ENCODE measurements at regions not wholly inside any gene's neighbourhood (a gene's known extent, or its start where the extent isn't known, plus 50 kb on each side); places are given as distances from the start of the nearest gene placed in this dataset.

- Mint-ChIP-seq H3K36me3 (ENCODE audit: low read depth) (no peaks in the 10 kb centered on the region), H3K27me3 (ENCODE audit: insufficient read depth) (peaks cover 4% of the 10 kb centered on the region), H3K4me1 (ENCODE audit: low read depth) (no peaks in the 10 kb centered on the region), H3K27ac (no peak overlapping the region), H3K4me3 (no peak overlapping the region), H3K9me3 (no peaks in the 10 kb centered on the region)
- no peak for DNase-seq (ENCODE audit: low spot score)
- intact Hi-C loops (cut with micrococcal nuclease), result no loop called here
Measured at GRCh38 chr10:117865945-117866344, 180.8 kb downstream of the RAB11FIP2 start.

- H3K36me3 Mint-ChIP-seq (ENCODE audit: low read depth), result no peaks in the 10 kb centered on the region
- H3K27me3 Mint-ChIP-seq (ENCODE audit: insufficient read depth), result peaks cover 4% of the 10 kb centered on the region
- intact Hi-C loops (cut with micrococcal nuclease), result no loop called here
- no peak overlapping the region for H3K4me3 Mint-ChIP-seq
- no peaks in the 10 kb centered on the region for H3K4me1 Mint-ChIP-seq (ENCODE audit: low read depth)
- DNase-seq (ENCODE audit: low spot score), result no peak
- H3K27ac Mint-ChIP-seq, result no peak overlapping the region
- H3K9me3 Mint-ChIP-seq, result no peaks in the 10 kb centered on the region
Measured at GRCh38 chr10:117868151-117868550, 178.6 kb downstream of the RAB11FIP2 start.

GRCh38 chr10:117875793-117876192 is 170.9 kb downstream of the RAB11FIP2 start:
- DNase-seq (ENCODE audit: low spot score), result no peak
- H3K4me3 Mint-ChIP-seq, result no peak overlapping the region
- peaks cover 5% of the 10 kb centered on the region for H3K27me3 Mint-ChIP-seq (ENCODE audit: insufficient read depth)

GRCh38 chr10:117876210-117876609 is 170.5 kb downstream of the RAB11FIP2 start:
- H3K4me3 Mint-ChIP-seq, result no peak overlapping the region
- H3K27me3 Mint-ChIP-seq (ENCODE audit: insufficient read depth), result peaks cover 6% of the 10 kb centered on the region
- H3K4me1 Mint-ChIP-seq (ENCODE audit: low read depth), result no peaks in the 10 kb centered on the region

More at GRCh38 chr10:117875793-117876192, 170.9 kb downstream of the RAB11FIP2 start:
- Mint-ChIP-seq H3K36me3 (ENCODE audit: low read depth) (no peaks in the 10 kb centered on the region), H3K27ac (no peak overlapping the region), H3K9me3 (no peaks in the 10 kb centered on the region), H3K4me1 (ENCODE audit: low read depth) (no peaks in the 10 kb centered on the region)
- intact Hi-C loops (cut with micrococcal nuclease), result no loop called here

GRCh38 chr10:117878626-117879025 is 168.1 kb downstream of the RAB11FIP2 start:
- H3K36me3 Mint-ChIP-seq (ENCODE audit: low read depth), result no peaks in the 10 kb centered on the region
- intact Hi-C loops (cut with micrococcal nuclease), result no loop called here
- no peaks in the 10 kb centered on the region for H3K4me1 Mint-ChIP-seq (ENCODE audit: low read depth)
- peaks cover 6% of the 10 kb centered on the region for H3K27me3 Mint-ChIP-seq (ENCODE audit: insufficient read depth)
- H3K27ac Mint-ChIP-seq, result no peak overlapping the region
- no peak overlapping the region for H3K4me3 Mint-ChIP-seq
- no peak for DNase-seq (ENCODE audit: low spot score)
- no peaks in the 10 kb centered on the region for H3K9me3 Mint-ChIP-seq

More at GRCh38 chr10:117876210-117876609, 170.5 kb downstream of the RAB11FIP2 start:
- H3K36me3 Mint-ChIP-seq (ENCODE audit: low read depth), result no peaks in the 10 kb centered on the region
- intact Hi-C loops (cut with micrococcal nuclease), result no loop called here
- H3K9me3 Mint-ChIP-seq, result no peaks in the 10 kb centered on the region
- no peak overlapping the region for H3K27ac Mint-ChIP-seq
- no peak for DNase-seq (ENCODE audit: low spot score)

- peaks cover 6% of the 10 kb centered on the region for H3K27me3 Mint-ChIP-seq (ENCODE audit: insufficient read depth)
- no peak overlapping the region for H3K27ac Mint-ChIP-seq
- no peaks in the 10 kb centered on the region for H3K4me1 Mint-ChIP-seq (ENCODE audit: low read depth)
- no peak for DNase-seq (ENCODE audit: low spot score)
- H3K4me3 Mint-ChIP-seq, result no peak overlapping the region
- no peaks in the 10 kb centered on the region for H3K36me3 Mint-ChIP-seq (ENCODE audit: low read depth)
- H3K9me3 Mint-ChIP-seq, result no peaks in the 10 kb centered on the region
- intact Hi-C loops (cut with micrococcal nuclease), result no loop called here
Measured at GRCh38 chr10:117884093-117884492, 162.6 kb downstream of the RAB11FIP2 start.

GRCh38 chr10:117884592-117884991 is 162.1 kb downstream of the RAB11FIP2 start:
- no peaks in the 10 kb centered on the region for H3K4me1 Mint-ChIP-seq (ENCODE audit: low read depth)
- H3K27ac Mint-ChIP-seq, result no peak overlapping the region
- DNase-seq (ENCODE audit: low spot score), result no peak
- no peaks in the 10 kb centered on the region for H3K9me3 Mint-ChIP-seq
- intact Hi-C loops (cut with micrococcal nuclease), result no loop called here
- H3K36me3 Mint-ChIP-seq (ENCODE audit: low read depth), result no peaks in the 10 kb centered on the region
- no peak overlapping the region for H3K4me3 Mint-ChIP-seq
- H3K27me3 Mint-ChIP-seq (ENCODE audit: insufficient read depth), result peaks cover 6% of the 10 kb centered on the region

- Mint-ChIP-seq H3K4me1 (ENCODE audit: low read depth) (no peaks in the 10 kb centered on the region), H3K9me3 (no peaks in the 10 kb centered on the region), H3K27ac (no peak overlapping the region), H3K27me3 (ENCODE audit: insufficient read depth) (peaks cover 3% of the 10 kb centered on the region), H3K4me3 (no peak overlapping the region), H3K36me3 (ENCODE audit: low read depth) (no peaks in the 10 kb centered on the region)
- intact Hi-C loops (cut with micrococcal nuclease), result no loop called here
- no peak for DNase-seq (ENCODE audit: low spot score)
Measured at GRCh38 chr10:117885206-117885829, 161.4 kb downstream of the RAB11FIP2 start.

- H3K27me3 Mint-ChIP-seq (ENCODE audit: insufficient read depth), result no peaks in the 10 kb centered on the region
- intact Hi-C loops (cut with micrococcal nuclease), result no loop called here
- no peaks in the 10 kb centered on the region for H3K36me3 Mint-ChIP-seq (ENCODE audit: low read depth)
- H3K4me1 Mint-ChIP-seq (ENCODE audit: low read depth), result no peaks in the 10 kb centered on the region
- H3K9me3 Mint-ChIP-seq, result no peaks in the 10 kb centered on the region
- DNase-seq (ENCODE audit: low spot score), result no peak
- no peak overlapping the region for H3K27ac Mint-ChIP-seq
- no peak overlapping the region for H3K4me3 Mint-ChIP-seq
Measured at GRCh38 chr10:117886766-117887165, 160.0 kb downstream of the RAB11FIP2 start.

- H3K4me3 Mint-ChIP-seq, result no peak overlapping the region
- no peak for DNase-seq (ENCODE audit: low spot score)
- no peaks in the 10 kb centered on the region for H3K9me3 Mint-ChIP-seq
- H3K36me3 Mint-ChIP-seq (ENCODE audit: low read depth), result no peaks in the 10 kb centered on the region
- no peaks in the 10 kb centered on the region for H3K27me3 Mint-ChIP-seq (ENCODE audit: insufficient read depth)
- H3K27ac Mint-ChIP-seq, result no peak overlapping the region
- intact Hi-C loops (cut with micrococcal nuclease), result no loop called here
- H3K4me1 Mint-ChIP-seq (ENCODE audit: low read depth), result peaks cover 5% of the 10 kb centered on the region
Measured at GRCh38 chr10:117889664-117890063, 157.1 kb downstream of the RAB11FIP2 start.

GRCh38 chr10:117892681-117893220 is 154.0 kb downstream of the RAB11FIP2 start:
- Mint-ChIP-seq H3K4me1 (ENCODE audit: low read depth) (peaks cover 5% of the 10 kb centered on the region), H3K4me3 (no peak overlapping the region), H3K9me3 (peaks cover 9% of the 10 kb centered on the region), H3K27ac (no peak overlapping the region), H3K27me3 (ENCODE audit: insufficient read depth) (no peaks in the 10 kb centered on the region), H3K36me3 (ENCODE audit: low read depth) (no peaks in the 10 kb centered on the region)
- DNase-seq (ENCODE audit: low spot score), result no peak
- intact Hi-C loops (cut with micrococcal nuclease), result no loop called here

- H3K27ac Mint-ChIP-seq, result no peak overlapping the region
- peaks cover 9% of the 10 kb centered on the region for H3K9me3 Mint-ChIP-seq
- intact Hi-C loops (cut with micrococcal nuclease), result no loop called here
- H3K4me1 Mint-ChIP-seq (ENCODE audit: low read depth), result peaks cover 5% of the 10 kb centered on the region
- no peaks in the 10 kb centered on the region for H3K27me3 Mint-ChIP-seq (ENCODE audit: insufficient read depth)
- no peaks in the 10 kb centered on the region for H3K36me3 Mint-ChIP-seq (ENCODE audit: low read depth)
- DNase-seq (ENCODE audit: low spot score), result no peak
- no peak overlapping the region for H3K4me3 Mint-ChIP-seq
Measured at GRCh38 chr10:117894339-117894738, 152.4 kb downstream of the RAB11FIP2 start.

GRCh38 chr10:117896517-117896916 is 150.2 kb downstream of the RAB11FIP2 start:
- peaks cover 9% of the 10 kb centered on the region for H3K9me3 Mint-ChIP-seq
- H3K36me3 Mint-ChIP-seq (ENCODE audit: low read depth), result no peaks in the 10 kb centered on the region
- intact Hi-C loops (cut with micrococcal nuclease), result no loop called here
- no peak for DNase-seq (ENCODE audit: low spot score)
- no peak overlapping the region for H3K27ac Mint-ChIP-seq
- no peak overlapping the region for H3K4me3 Mint-ChIP-seq
- no peaks in the 10 kb centered on the region for H3K27me3 Mint-ChIP-seq (ENCODE audit: insufficient read depth)
- H3K4me1 Mint-ChIP-seq (ENCODE audit: low read depth), result peaks cover 5% of the 10 kb centered on the region

All from activated T-helper 1 cell treated with anti-CD3 and anti-CD28 coated beads, Interleukin-12 subunit alpha, Interleukin-12 subunit beta, Interleukin-2, Interleukin-4 antibody, amounts not matched to agents 30 ng/mL and 10 ng/mL and 1 ng/mL, durations not matched to agents 14 hours and 24 hours and 36 hours (primary cell).